Fibroblast of lung (primary cell): ENCODE measurements at regions not wholly inside any gene's neighbourhood (a gene's known extent, or its start where the extent isn't known, plus 50 kb on each side); places are given as distances from the start of the nearest gene placed in this dataset.

Experiments
- DNase-seq, 2 donors: peaks; one replicate each; pipeline versions ENCODE4 v3.0.0 to v3.0.0-alpha.2; 2010; ENCODE audit warnings: low read depth in 2 of 2
- H2AFZ ChIP-seq: 2 replicates; pipeline ENCODE4 v1.5.1; 2012; ENCODE audit warnings: low read length, control low read depth, inconsistent platforms
- H3K27ac ChIP-seq: 2 replicates; pipeline ENCODE4 v1.5.1; 2011; ENCODE audit warnings: low read length, control low read depth; ENCODE audit not compliant: insufficient read depth
- H3K27me3 ChIP-seq: 2 replicates; pipeline ENCODE4 v1.5.1; 2011; ENCODE audit warnings: mild to moderate bottlenecking, low read length; ENCODE audit not compliant: control insufficient read depth, insufficient read depth
- H3K36me3 ChIP-seq: 2 replicates; pipeline ENCODE4 v1.5.1; 2011; ENCODE audit warnings: low read length; ENCODE audit not compliant: control insufficient read depth, insufficient read depth
- H3K4me1 ChIP-seq: 2 replicates; pipeline ENCODE4 v1.5.1; 2011; ENCODE audit warnings: low read length; ENCODE audit not compliant: control insufficient read depth, insufficient read depth; ENCODE audit errors: extremely low read depth
- H3K4me2 ChIP-seq: 2 replicates; pipeline ENCODE4 v1.5.1; 2011; ENCODE audit warnings: low read length, control low read depth; ENCODE audit not compliant: insufficient read depth; ENCODE audit errors: extremely low read depth
- H3K4me3 ChIP-seq, 4 experiments: fragments of 200-600 bp in 1 of 4; sonication (generic) in 1 of 4; replicated peaks in 1 of 4; 2 replicates each; pipeline ENCODE4 v1.5.1; 2011 to 2016; ENCODE audit warnings: low read length in 4 of 4, low read depth in 3 of 4, mild to moderate bottlenecking in 3 of 4, control low read depth in 2 of 4, inconsistent platforms in 1 of 4, mixed read lengths in 1 of 4; ENCODE audit not compliant: insufficient read depth in 1 of 4; ENCODE audit errors: control extremely low read depth in 1 of 4
- H3K79me2 ChIP-seq: 2 replicates; pipeline ENCODE4 v1.5.1; 2012; ENCODE audit warnings: mild to moderate bottlenecking, low read length, inconsistent platforms; ENCODE audit not compliant: control insufficient read depth, insufficient read depth
- H3K9ac ChIP-seq: 2 replicates; pipeline ENCODE4 v1.5.1; 2011; ENCODE audit warnings: mild to moderate bottlenecking, low read length, control low read depth; ENCODE audit not compliant: insufficient read depth
- H3K9me3 ChIP-seq: 2 replicates; pipeline ENCODE4 v1.5.1; 2012; ENCODE audit warnings: low read depth, low read length; ENCODE audit not compliant: control insufficient read depth, insufficient read depth
- H4K20me1 ChIP-seq: 2 replicates; pipeline ENCODE4 v1.5.1; 2011; ENCODE audit warnings: low read length; ENCODE audit not compliant: control insufficient read depth, insufficient read depth; ENCODE audit errors: extremely low read depth
- EZH2 ChIP-seq: IDR thresholded peaks from 2 replicates; pipeline ENCODE4 v1.5.1; 2012; ENCODE audit warnings: low read length, control low read depth, mild to moderate bottlenecking; ENCODE audit errors: missing control alignments
- TF ChIP-seq, protein P1 (sequence below), 2 donors: IDR thresholded peaks in 1 of 2; conservative IDR thresholded peaks in 1 of 2; 1 replicate in 1 of 2; 2 replicates in 1 of 2; pipeline ENCODE4 v1.5.1; 2011 to 2012; ENCODE audit warnings: low read length in 2 of 2, control low read depth in 1 of 2, inconsistent platforms in 1 of 2, low read depth in 1 of 2, mild to moderate bottlenecking in 1 of 2

DNA sequence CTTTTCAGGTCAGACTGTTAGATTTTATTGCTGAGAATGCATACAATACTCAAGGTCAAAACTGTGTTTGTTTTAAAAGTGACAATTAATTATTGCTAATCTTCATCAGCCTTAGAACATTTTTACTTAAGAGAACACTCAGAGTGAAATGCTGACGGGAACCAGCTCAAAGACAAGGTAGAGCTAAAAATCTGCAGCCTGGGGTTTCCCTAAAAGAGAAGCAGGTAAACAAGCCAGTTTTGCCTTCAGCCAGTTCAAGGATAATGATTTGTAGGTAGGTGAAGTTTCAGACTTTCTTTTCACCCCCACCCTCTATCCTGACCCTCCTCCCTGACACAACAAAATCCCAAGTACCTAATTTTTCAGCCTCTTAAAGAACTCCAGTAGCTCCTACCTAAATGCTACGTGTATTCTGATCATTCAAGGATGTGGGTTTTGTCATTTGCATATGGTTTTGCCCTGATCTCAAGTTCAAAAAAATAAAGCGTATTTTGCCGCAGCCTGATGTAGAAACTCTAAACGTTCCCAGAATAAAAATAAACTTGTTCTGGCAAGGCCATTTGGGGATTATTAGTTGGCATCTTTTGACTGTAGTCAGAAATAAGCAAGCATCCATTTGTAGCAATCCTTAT, 407.2 kb downstream of the EFNA5 start:
- H3K4me3 ChIP-seq: no peak overlapping the region
- DNase-seq: peak in 1 of 2 donors; percentile 48
- H4K20me1 ChIP-seq: no peaks in the 10 kb centered on the region
- no peak overlapping the region for H3K4me2 ChIP-seq
- no peak for TF ChIP-seq EZH2
- TF ChIP-seq, protein P1, sequence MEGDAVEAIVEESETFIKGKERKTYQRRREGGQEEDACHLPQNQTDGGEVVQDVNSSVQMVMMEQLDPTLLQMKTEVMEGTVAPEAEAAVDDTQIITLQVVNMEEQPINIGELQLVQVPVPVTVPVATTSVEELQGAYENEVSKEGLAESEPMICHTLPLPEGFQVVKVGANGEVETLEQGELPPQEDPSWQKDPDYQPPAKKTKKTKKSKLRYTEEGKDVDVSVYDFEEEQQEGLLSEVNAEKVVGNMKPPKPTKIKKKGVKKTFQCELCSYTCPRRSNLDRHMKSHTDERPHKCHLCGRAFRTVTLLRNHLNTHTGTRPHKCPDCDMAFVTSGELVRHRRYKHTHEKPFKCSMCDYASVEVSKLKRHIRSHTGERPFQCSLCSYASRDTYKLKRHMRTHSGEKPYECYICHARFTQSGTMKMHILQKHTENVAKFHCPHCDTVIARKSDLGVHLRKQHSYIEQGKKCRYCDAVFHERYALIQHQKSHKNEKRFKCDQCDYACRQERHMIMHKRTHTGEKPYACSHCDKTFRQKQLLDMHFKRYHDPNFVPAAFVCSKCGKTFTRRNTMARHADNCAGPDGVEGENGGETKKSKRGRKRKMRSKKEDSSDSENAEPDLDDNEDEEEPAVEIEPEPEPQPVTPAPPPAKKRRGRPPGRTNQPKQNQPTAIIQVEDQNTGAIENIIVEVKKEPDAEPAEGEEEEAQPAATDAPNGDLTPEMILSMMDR (conservative IDR thresholded peaks at IDR 0.05 in 1 of 2, IDR thresholded peaks at IDR 0.05 in 1 of 2; ENCODE audit: low read depth in 1 of 2, low read length in 2 of 2): no peak
- no peak overlapping the region for H2AFZ ChIP-seq
- H3K9me3 ChIP-seq: no peaks in the 10 kb centered on the region
- H3K27me3 ChIP-seq: no peaks in the 10 kb centered on the region
- H3K79me2 ChIP-seq: no peaks in the 10 kb centered on the region
- H3K36me3 ChIP-seq: no peaks in the 10 kb centered on the region
- H3K4me1 ChIP-seq: no peaks in the 10 kb centered on the region
- no peak overlapping the region for H3K9ac ChIP-seq
- no peak overlapping the region for H3K27ac ChIP-seq

DNA sequence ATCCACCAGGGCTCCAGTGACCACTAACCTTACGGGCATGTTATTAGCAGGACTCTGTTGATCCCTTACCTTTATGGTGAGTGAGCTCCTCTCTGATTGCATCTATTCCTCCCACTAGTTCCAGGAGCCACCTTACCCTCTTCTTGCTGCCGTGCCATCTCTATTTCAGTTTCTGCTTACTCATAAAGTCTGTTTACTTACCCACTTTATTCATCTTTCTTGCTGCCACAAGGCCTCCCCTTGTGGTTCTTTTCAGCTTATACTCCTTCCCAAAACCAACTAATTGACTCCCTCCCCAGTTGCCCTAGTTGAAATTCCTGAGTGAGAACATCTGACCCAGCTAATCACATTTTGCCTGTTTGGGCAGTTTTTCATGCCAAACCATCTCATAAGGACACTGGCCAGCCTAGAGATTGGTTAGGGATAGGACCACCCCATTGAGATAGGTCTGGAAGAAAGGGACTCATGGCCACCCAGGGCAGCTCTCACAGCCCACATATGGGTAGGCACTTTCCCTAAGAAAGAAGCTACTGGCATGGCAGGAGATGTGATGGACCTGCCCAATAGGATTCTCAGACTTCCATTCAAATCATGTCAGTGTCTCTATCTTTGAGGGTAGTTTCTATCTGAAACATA, 412.7 kb downstream of the EFNA5 start:
- no peaks in the 10 kb centered on the region for H3K79me2 ChIP-seq
- H2AFZ ChIP-seq: no peak overlapping the region
- TF ChIP-seq, protein P1 (conservative IDR thresholded peaks at IDR 0.05 in 1 of 2, IDR thresholded peaks at IDR 0.05 in 1 of 2; ENCODE audit: low read depth in 1 of 2, low read length in 2 of 2): no peak
- no peak for TF ChIP-seq EZH2
- no peak overlapping the region for H3K4me2 ChIP-seq
- H3K9me3 ChIP-seq: no peaks in the 10 kb centered on the region
- H4K20me1 ChIP-seq: no peaks in the 10 kb centered on the region
- no peaks in the 10 kb centered on the region for H3K27me3 ChIP-seq
- H3K4me3 ChIP-seq: no peak overlapping the region
- H3K4me1 ChIP-seq: no peaks in the 10 kb centered on the region
- no peak overlapping the region for H3K9ac ChIP-seq
- H3K27ac ChIP-seq: no peak overlapping the region
- DNase-seq: peak in 1 of 2 donors; percentile 25
- no peaks in the 10 kb centered on the region for H3K36me3 ChIP-seq

DNA sequence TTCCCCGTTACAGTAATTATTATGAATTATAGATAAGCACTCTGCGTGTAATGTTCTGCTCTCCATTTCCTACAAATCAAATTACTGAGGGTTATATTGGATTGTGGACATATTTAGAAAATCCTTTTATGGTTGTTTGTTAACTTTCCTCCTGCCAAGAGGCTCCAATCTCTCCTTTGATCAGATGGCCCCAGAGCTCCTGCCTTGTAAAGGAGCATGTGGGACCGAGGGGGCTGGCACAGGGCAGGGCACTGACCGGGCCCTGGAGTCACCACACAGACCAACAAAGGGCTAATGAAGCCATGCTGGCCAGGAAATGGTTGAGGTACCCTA, 415.9 kb downstream of the EFNA5 start:
- Histone ChIP-seq H3K27ac (no peak overlapping the region), H4K20me1 (no peaks in the 10 kb centered on the region), H3K4me3 (no peak overlapping the region), H2AFZ (no peak overlapping the region), H3K4me1 (no peaks in the 10 kb centered on the region), H3K4me2 (no peak overlapping the region), H3K36me3 (no peaks in the 10 kb centered on the region), H3K9ac (no peak overlapping the region), H3K27me3 (no peaks in the 10 kb centered on the region), H3K9me3 (no peaks in the 10 kb centered on the region), H3K79me2 (no peaks in the 10 kb centered on the region)
- TF ChIP-seq EZH2: no peak
- TF ChIP-seq, protein P1 (conservative IDR thresholded peaks at IDR 0.05 in 1 of 2, IDR thresholded peaks at IDR 0.05 in 1 of 2; ENCODE audit: low read depth in 1 of 2, low read length in 2 of 2): no peak
- DNase-seq: no peak
